ENCODE measurements at regions not wholly inside any gene's neighbourhood (a gene's known extent, or its start where the extent isn't known, plus 50 kb on each side); places are given as distances from the start of the nearest gene placed in this dataset.

GRCh38 chr6:148249679-148250375 is 92.8 kb upstream of the SASH1 start:
- no peaks in the 10 kb centered on the region for H3K36me3 ChIP-seq (ENCODE audit: insufficient read depth, low read length)
- peaks cover 11% of the 10 kb centered on the region for H3K4me1 ChIP-seq (ENCODE audit: control insufficient read depth, insufficient read depth, low read length, unreplicated experiment)
- no peaks in the 10 kb centered on the region for H3K79me2 ChIP-seq (ENCODE audit: control insufficient read depth, insufficient read depth, low read length, unreplicated experiment)
- no peak overlapping the region for H2AFZ ChIP-seq (ENCODE audit: low read length, unreplicated experiment)
- no peak overlapping the region for H3K4me3 ChIP-seq (ENCODE audit: low read depth, low read length)
- no peak overlapping the region for H3K27ac ChIP-seq (ENCODE audit: low read depth, low read length)
- H3K27me3 ChIP-seq (ENCODE audit: insufficient read depth, low read length): no peaks in the 10 kb centered on the region

DNA sequence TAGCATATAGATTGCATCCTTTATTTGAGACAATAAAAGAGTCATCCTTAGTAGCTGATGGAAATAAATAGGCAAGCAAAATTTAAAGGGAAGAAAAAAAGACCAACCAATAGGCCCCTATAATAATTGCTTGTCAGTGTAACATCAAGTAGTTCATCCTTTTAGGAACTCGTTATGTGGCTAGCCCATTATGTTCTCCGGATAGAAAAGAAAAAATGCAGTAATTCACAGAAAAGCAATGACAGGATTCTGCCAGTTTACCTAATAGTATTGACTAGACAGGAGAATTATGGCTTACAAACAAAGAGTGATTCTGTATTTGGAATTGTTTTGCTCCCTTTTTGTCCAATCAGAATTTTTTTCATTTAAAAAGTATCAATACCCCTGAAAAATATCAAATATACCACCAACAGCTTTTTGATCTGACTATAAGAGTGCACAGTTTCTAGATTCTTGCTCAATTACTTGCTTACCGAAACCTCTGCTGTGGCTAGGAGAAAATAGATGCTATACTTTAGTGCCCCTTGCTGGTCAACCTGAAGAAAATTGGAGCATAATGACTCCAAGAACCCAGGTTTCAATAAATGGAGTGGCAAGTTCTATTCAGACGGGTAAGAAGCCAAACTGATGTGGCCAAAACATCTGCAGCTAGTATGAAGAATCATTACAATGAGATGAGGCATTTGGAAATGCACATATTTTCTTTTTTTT is 91.5 kb upstream of the SASH1 start:
- H3K36me3 ChIP-seq (ENCODE audit: insufficient read depth, low read length): no peaks in the 10 kb centered on the region
- H3K27ac ChIP-seq (ENCODE audit: low read depth, low read length): no peak overlapping the region
- H3K79me2 ChIP-seq (ENCODE audit: control insufficient read depth, insufficient read depth, low read length, unreplicated experiment): no peaks in the 10 kb centered on the region
- H3K4me1 ChIP-seq (ENCODE audit: control insufficient read depth, insufficient read depth, low read length, unreplicated experiment): peaks cover 11% of the 10 kb centered on the region
- peak overlapping the region; percentile 62 for H2AFZ ChIP-seq (ENCODE audit: low read length, unreplicated experiment)
- H3K27me3 ChIP-seq (ENCODE audit: insufficient read depth, low read length): no peaks in the 10 kb centered on the region
- H3K4me3 ChIP-seq (ENCODE audit: low read depth, low read length): no peak overlapping the region

DNA sequence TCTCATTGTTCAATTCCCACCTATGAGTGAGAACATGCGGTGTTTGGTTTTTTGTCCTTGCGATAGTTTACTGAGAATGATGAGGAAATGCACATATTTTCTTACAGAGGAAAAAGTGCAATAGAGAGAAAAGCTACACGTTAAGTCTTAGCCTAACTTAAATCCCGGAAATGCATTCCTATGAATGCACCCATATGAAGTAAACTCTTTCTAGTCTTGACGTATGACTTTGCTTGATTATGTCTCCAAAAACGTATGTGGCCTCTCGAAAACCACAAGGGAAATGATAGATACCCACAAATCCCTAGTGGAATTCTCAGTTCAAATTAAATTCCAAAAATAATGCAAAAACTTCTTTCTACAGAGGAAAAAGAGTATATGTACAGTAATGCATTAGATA is 90.7 kb upstream of the SASH1 start:
- no peak overlapping the region for H3K27ac ChIP-seq (ENCODE audit: low read depth, low read length)
- no peak overlapping the region for H2AFZ ChIP-seq (ENCODE audit: low read length, unreplicated experiment)
- peaks cover 11% of the 10 kb centered on the region for H3K4me1 ChIP-seq (ENCODE audit: control insufficient read depth, insufficient read depth, low read length, unreplicated experiment)
- H3K79me2 ChIP-seq (ENCODE audit: control insufficient read depth, insufficient read depth, low read length, unreplicated experiment): no peaks in the 10 kb centered on the region
- no peaks in the 10 kb centered on the region for H3K27me3 ChIP-seq (ENCODE audit: insufficient read depth, low read length)
- no peak overlapping the region for H3K4me3 ChIP-seq (ENCODE audit: low read depth, low read length)
- H3K36me3 ChIP-seq (ENCODE audit: insufficient read depth, low read length): no peaks in the 10 kb centered on the region

GRCh38 chr6:148257810-148258209 is 84.8 kb upstream of the SASH1 start:
- Histone ChIP-seq H2AFZ (ENCODE audit: low read length, unreplicated experiment) (no peak overlapping the region), H3K27ac (ENCODE audit: low read depth, low read length) (no peak overlapping the region)

DNA sequence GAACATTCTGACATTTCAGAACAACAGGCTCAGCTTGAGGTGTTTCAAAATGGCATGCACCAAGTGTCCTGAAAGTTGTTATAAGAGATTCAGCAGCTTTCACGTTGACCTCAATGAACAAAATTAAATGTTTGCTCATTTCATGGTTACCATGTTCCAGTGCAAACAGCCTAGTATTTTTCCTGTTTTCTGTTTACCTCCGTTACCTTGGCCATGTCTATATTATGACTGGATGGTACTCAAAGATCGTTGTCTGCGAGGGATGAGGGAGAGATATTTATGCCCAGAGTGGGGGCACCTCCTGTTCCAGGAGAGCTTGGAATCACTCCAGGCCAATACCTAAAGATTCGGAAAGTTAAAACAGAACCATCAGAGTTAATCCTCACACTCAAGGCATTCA is 83.8 kb upstream of the SASH1 start:
- Histone ChIP-seq H3K4me1 (ENCODE audit: control insufficient read depth, insufficient read depth, low read length, unreplicated experiment) (no peaks in the 10 kb centered on the region), H3K27ac (ENCODE audit: low read depth, low read length) (no peak overlapping the region), H3K4me3 (ENCODE audit: low read depth, low read length) (no peak overlapping the region), H3K36me3 (ENCODE audit: insufficient read depth, low read length) (no peaks in the 10 kb centered on the region), H3K27me3 (ENCODE audit: insufficient read depth, low read length) (no peaks in the 10 kb centered on the region), H3K79me2 (ENCODE audit: control insufficient read depth, insufficient read depth, low read length, unreplicated experiment) (no peaks in the 10 kb centered on the region), H2AFZ (ENCODE audit: low read length, unreplicated experiment) (no peak overlapping the region)

More at GRCh38 chr6:148257810-148258209, 84.8 kb upstream of the SASH1 start:
- no peaks in the 10 kb centered on the region for H3K27me3 ChIP-seq (ENCODE audit: insufficient read depth, low read length)
- H3K4me3 ChIP-seq (ENCODE audit: low read depth, low read length): no peak overlapping the region
- no peaks in the 10 kb centered on the region for H3K36me3 ChIP-seq (ENCODE audit: insufficient read depth, low read length)
- H3K79me2 ChIP-seq (ENCODE audit: control insufficient read depth, insufficient read depth, low read length, unreplicated experiment): no peaks in the 10 kb centered on the region
- no peaks in the 10 kb centered on the region for H3K4me1 ChIP-seq (ENCODE audit: control insufficient read depth, insufficient read depth, low read length, unreplicated experiment)

- no peaks in the 10 kb centered on the region for H3K4me1 ChIP-seq (ENCODE audit: control insufficient read depth, insufficient read depth, low read length, unreplicated experiment)
- no peak overlapping the region for H3K27ac ChIP-seq (ENCODE audit: low read depth, low read length)
- no peak overlapping the region for H3K4me3 ChIP-seq (ENCODE audit: low read depth, low read length)
- no peaks in the 10 kb centered on the region for H3K36me3 ChIP-seq (ENCODE audit: insufficient read depth, low read length)
- no peaks in the 10 kb centered on the region for H3K27me3 ChIP-seq (ENCODE audit: insufficient read depth, low read length)
- no peaks in the 10 kb centered on the region for H3K79me2 ChIP-seq (ENCODE audit: control insufficient read depth, insufficient read depth, low read length, unreplicated experiment)
- H2AFZ ChIP-seq (ENCODE audit: low read length, unreplicated experiment): no peak overlapping the region
Observed at GRCh38 chr6:148261470-148261869, 81.2 kb upstream of the SASH1 start.

DNA sequence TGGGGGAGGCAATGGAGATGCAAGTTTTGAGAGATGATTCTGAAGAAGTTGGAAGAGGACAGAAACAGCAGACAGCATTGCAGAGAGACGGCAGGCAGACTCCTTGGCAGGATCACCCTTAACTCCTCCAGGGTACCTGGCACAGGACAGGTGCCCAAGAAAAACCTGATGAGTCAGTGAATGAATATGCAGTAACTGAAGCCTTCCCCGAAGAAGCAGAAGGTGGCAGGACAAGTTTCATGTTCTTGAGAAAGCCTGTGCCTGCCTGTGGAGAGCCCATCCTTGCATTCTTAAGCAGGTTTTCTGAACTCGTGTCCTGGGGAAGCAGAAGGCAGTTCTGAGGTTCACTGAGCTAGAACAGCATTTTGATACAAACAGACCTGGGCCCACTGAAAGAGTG is 79.6 kb upstream of the SASH1 start:
- Histone ChIP-seq H3K27ac (ENCODE audit: low read depth, low read length) (no peak overlapping the region), H3K27me3 (ENCODE audit: insufficient read depth, low read length) (no peaks in the 10 kb centered on the region), H3K36me3 (ENCODE audit: insufficient read depth, low read length) (no peaks in the 10 kb centered on the region), H3K4me1 (ENCODE audit: control insufficient read depth, insufficient read depth, low read length, unreplicated experiment) (peaks cover 5% of the 10 kb centered on the region), H2AFZ (ENCODE audit: low read length, unreplicated experiment) (no peak overlapping the region), H3K79me2 (ENCODE audit: control insufficient read depth, insufficient read depth, low read length, unreplicated experiment) (no peaks in the 10 kb centered on the region), H3K4me3 (ENCODE audit: low read depth, low read length) (no peak overlapping the region)

DNA sequence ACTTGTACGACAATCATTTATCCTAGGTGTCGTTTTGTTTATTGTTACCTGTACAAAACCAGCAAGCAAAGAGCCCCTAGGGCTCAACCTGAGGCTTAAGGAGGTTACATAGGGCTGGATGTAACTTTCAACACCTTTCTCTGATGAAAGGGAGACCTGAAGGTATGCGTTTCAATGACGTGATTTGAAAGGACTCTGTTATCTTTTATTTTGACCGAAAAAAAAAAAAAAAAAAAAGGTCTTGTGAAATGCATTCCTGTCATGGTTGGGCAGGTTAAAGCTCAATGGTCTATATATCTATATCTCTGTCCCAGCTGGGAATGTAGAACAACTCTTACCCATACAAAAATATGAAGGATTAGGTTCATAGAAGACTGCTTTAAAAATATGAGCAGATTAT is 78.7 kb upstream of the SASH1 start:
- Histone ChIP-seq H3K36me3 (ENCODE audit: insufficient read depth, low read length) (no peaks in the 10 kb centered on the region), H3K27ac (ENCODE audit: low read depth, low read length) (no peak overlapping the region), H3K79me2 (ENCODE audit: control insufficient read depth, insufficient read depth, low read length, unreplicated experiment) (no peaks in the 10 kb centered on the region), H2AFZ (ENCODE audit: low read length, unreplicated experiment) (no peak overlapping the region), H3K4me3 (ENCODE audit: low read depth, low read length) (no peak overlapping the region), H3K4me1 (ENCODE audit: control insufficient read depth, insufficient read depth, low read length, unreplicated experiment) (peaks cover 15% of the 10 kb centered on the region), H3K27me3 (ENCODE audit: insufficient read depth, low read length) (no peaks in the 10 kb centered on the region)

DNA sequence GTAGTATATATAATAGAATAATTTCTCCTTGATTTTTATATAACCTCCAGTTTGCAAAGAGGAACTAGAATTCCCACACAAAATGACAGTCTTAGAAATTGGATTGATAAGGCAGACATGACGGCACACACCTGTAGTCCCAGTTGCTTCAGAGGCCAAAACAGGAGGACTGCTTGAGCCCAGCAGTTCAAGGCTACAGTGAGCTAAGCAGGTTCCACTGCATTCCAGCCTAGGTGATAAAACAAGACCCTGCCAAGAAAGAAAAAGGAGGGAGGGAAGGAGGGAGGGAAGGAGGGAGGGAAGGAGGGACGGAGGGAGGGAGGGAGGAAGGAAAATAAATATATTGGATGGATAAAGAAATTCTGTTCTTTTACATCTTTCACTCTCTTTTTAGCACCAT is 77.6 kb upstream of the SASH1 start:
- H3K4me1 ChIP-seq (ENCODE audit: control insufficient read depth, insufficient read depth, low read length, unreplicated experiment): peaks cover 22% of the 10 kb centered on the region
- H3K27ac ChIP-seq (ENCODE audit: low read depth, low read length): no peak overlapping the region
- H3K79me2 ChIP-seq (ENCODE audit: control insufficient read depth, insufficient read depth, low read length, unreplicated experiment): no peaks in the 10 kb centered on the region
- no peak overlapping the region for H2AFZ ChIP-seq (ENCODE audit: low read length, unreplicated experiment)
- no peaks in the 10 kb centered on the region for H3K36me3 ChIP-seq (ENCODE audit: insufficient read depth, low read length)
- H3K27me3 ChIP-seq (ENCODE audit: insufficient read depth, low read length): no peaks in the 10 kb centered on the region
- H3K4me3 ChIP-seq (ENCODE audit: low read depth, low read length): no peak overlapping the region

DNA sequence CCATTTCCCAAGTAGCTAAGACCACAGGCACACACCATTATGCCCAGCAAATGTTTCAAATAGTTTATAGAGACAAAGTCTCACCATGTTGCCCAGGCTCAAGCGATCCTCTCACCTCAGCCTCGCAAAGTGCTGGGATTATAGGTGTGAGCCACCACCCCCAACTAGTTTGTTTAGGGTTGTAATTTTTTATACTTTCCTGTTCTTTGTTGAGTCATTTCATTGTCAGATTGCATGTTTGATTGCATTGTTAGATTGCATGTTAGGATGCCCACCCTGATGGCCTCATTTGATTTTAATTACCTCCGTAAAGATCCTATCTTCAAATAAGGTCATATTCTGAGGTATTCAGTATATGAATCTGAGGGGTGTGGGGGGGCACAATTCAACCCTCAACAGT is 73.3 kb upstream of the SASH1 start:
- Histone ChIP-seq H3K27ac (ENCODE audit: low read depth, low read length) (peak overlapping the region; percentile 84), H3K27me3 (ENCODE audit: insufficient read depth, low read length) (no peaks in the 10 kb centered on the region)

More for the DNA sequence above, 73.3 kb upstream of the SASH1 start:
- Histone ChIP-seq H3K79me2 (ENCODE audit: control insufficient read depth, insufficient read depth, low read length, unreplicated experiment) (peaks cover 10% of the 10 kb centered on the region), H2AFZ (ENCODE audit: low read length, unreplicated experiment) (no peak overlapping the region), H3K4me3 (ENCODE audit: low read depth, low read length) (no peak overlapping the region), H3K4me1 (ENCODE audit: control insufficient read depth, insufficient read depth, low read length, unreplicated experiment) (peaks cover 42% of the 10 kb centered on the region), H3K36me3 (ENCODE audit: insufficient read depth, low read length) (no peaks in the 10 kb centered on the region)

All from ACC112 (cell line).